HepG2 (cell line): ENCODE measurements at regions not wholly inside any gene's neighbourhood (a gene's known extent, or its start where the extent isn't known, plus 50 kb on each side); places are given as distances from the start of the nearest gene placed in this dataset.
"Not testable (repeated sequence)": the region's sequence is repeated elsewhere in the genome, so short reads cannot be mapped to it uniquely, and the experiment has no call there.

Experiments
- ATAC-seq: fragments of 200-7000 bp; cut with Tn5 transposase; 3 replicates; pipeline ENCODE4 v1.9.1; 2020; ENCODE audit warnings: mild to moderate bottlenecking, moderate library complexity
- BruUV-seq: library from RNA; stranded (reverse); fragments of 400-500 nt; replicated peaks from 2 replicates; lab custom pipeline; 2021; lab: Mats Ljungman, UMichigan
- CTCF ChIA-PET: fragments of 300-600 bp; formaldehyde crosslinking; extraction: SDS; loops from one replicate; lab custom pipeline; 2021; ENCODE audit warnings: low total read pairs, inconsistent platforms, low intra/inter-chr PET ratio; lab: Yijun Ruan, JAX
- POLR2A ChIA-PET: fragments of 350-600 bp; sonication (Branson Sonifier 250); formaldehyde crosslinking; loops from one replicate; lab custom pipeline; 2020; ENCODE audit warnings: antibody characterized with exemption, inconsistent platforms; lab: Yijun Ruan, JAX
- DNase-seq: peaks from one replicate; pipeline ENCODE4 v3.0.0-alpha.2; 2015; ENCODE audit warnings: low spot score
- FAIRE-seq: peaks from 3 replicates; lab custom pipeline; 2011; peaks lifted over from hg19 to GRCh38; lab: Jason Lieb, UNC
- H2AFZ ChIP-seq: one replicate; pipeline ENCODE4 v1.6.1; 2011; ENCODE audit warnings: low read length, inconsistent platforms
- H3K27ac ChIP-seq: fragments of 300-600 bp; 3 replicates; pipeline ENCODE4 v1.8.0; 2011; ENCODE audit warnings: mixed run types, mild to moderate bottlenecking, mixed read lengths, low read length, inconsistent platforms; ENCODE audit not compliant: insufficient read depth; ENCODE audit errors: extremely low read length
- H3K27me3 ChIP-seq, 2 experiments: fragments of 200-600 bp in 1 of 2; 2 replicates in 1 of 2; 3 replicates in 1 of 2; pipeline versions ENCODE4 v1.6.0 to v1.8.0; 2011; ENCODE audit warnings: low read length in 2 of 2, mild to moderate bottlenecking in 2 of 2, moderate library complexity in 2 of 2, inconsistent platforms in 1 of 2; ENCODE audit not compliant: insufficient read depth in 2 of 2, control insufficient read depth in 1 of 2
- H3K36me3 ChIP-seq, 2 experiments: fragments of 200-600 bp in 1 of 2; replicated peaks in 1 of 2; 2 replicates in 1 of 2; 3 replicates in 1 of 2; pipeline versions ENCODE4 v1.5.1 to v1.8.0; 2011; ENCODE audit warnings: low read length in 2 of 2, inconsistent platforms in 1 of 2; ENCODE audit not compliant: insufficient read depth in 2 of 2, control insufficient read depth in 1 of 2
- H3K4me1 ChIP-seq: 2 replicates; pipeline ENCODE4 v1.5.1; 2012; ENCODE audit warnings: low read length, inconsistent platforms; ENCODE audit not compliant: insufficient read depth
- H3K4me2 ChIP-seq: 2 replicates; pipeline ENCODE4 v1.6.0; 2011; ENCODE audit warnings: low read depth, low read length, inconsistent platforms
- H3K4me3 ChIP-seq, 3 experiments: fragments of 200-600 bp in 1 of 3; sonication (generic), shearing (Covaris generic) in 1 of 3; replicated peaks in 1 of 3; 2 replicates each; pipeline ENCODE4 v1.5.1; 2011 to 2016; ENCODE audit warnings: low read length in 3 of 3, inconsistent platforms in 2 of 3, low read depth in 2 of 3, mild to moderate bottlenecking in 2 of 3, control low read depth in 1 of 3, mixed read lengths in 1 of 3; ENCODE audit not compliant: insufficient read depth in 1 of 3
- H3K79me2 ChIP-seq: one replicate; pipeline ENCODE4 v1.6.1; 2011; ENCODE audit warnings: low read length, inconsistent platforms; ENCODE audit not compliant: insufficient read depth
- H3K9ac ChIP-seq: 2 replicates; pipeline ENCODE4 v1.6.0; 2011; ENCODE audit warnings: mild to moderate bottlenecking, low read depth, low read length, inconsistent platforms; ENCODE audit not compliant: insufficient read depth
- H3K9me3 ChIP-seq: 2 replicates; pipeline ENCODE4 v1.5.1; 2012; ENCODE audit warnings: mild to moderate bottlenecking, low read length
- H4K20me1 ChIP-seq: 2 replicates; pipeline ENCODE4 v1.6.0; 2011; ENCODE audit warnings: inconsistent platforms, mild to moderate bottlenecking, low read length, moderate library complexity; ENCODE audit not compliant: insufficient read depth
- ADNP ChIP-seq: sonication (generic); formaldehyde crosslinking; IDR thresholded peaks from 2 replicates; pipeline ENCODE4 v1.4.0; 2020; ENCODE audit warnings: missing genetic modification reagents
- ARNT ChIP-seq: fragments of 450-650 bp; IDR thresholded peaks from 2 replicates; pipeline ENCODE4 v1.6.1; 2017
- HOXA3 ChIP-seq: sonication (generic); formaldehyde crosslinking; IDR thresholded peaks from 2 replicates; pipeline ENCODE4 v1.5.0; 2020; ENCODE audit warnings: missing genetic modification reagents
- PATZ1 ChIP-seq: sonication (generic); formaldehyde crosslinking; IDR thresholded peaks from 2 replicates; pipeline ENCODE4 v1.4.0; 2020; ENCODE audit warnings: missing genetic modification reagents
- PAWR ChIP-seq: sonication (generic); formaldehyde crosslinking; IDR thresholded peaks from 2 replicates; pipeline ENCODE4 v1.4.0; 2020; ENCODE audit warnings: missing genetic modification reagents, mild to moderate bottlenecking, borderline replicate concordance
- REL ChIP-seq: sonication (generic); formaldehyde crosslinking; conservative IDR thresholded peaks from 2 replicates; pipeline ENCODE4 v1.8.0; 2022; ENCODE audit warnings: mild to moderate bottlenecking, missing genetic modification reagents, moderate library complexity
- SMARCC2 ChIP-seq: fragments of 450-650 bp; IDR thresholded peaks from 2 replicates; pipeline ENCODE4 v1.6.1; 2017; ENCODE audit warnings: antibody characterized with exemption, mild to moderate bottlenecking
- SYNCRIP ChIP-seq: fragments of 200-400 bp; formaldehyde crosslinking; IDR thresholded peaks from 2 replicates; pipeline ENCODE4 v1.6.1; 2018; ENCODE audit warnings: mild to moderate bottlenecking, low read depth, low read length; ENCODE audit not compliant: insufficient read depth
- ZFP41 ChIP-seq: sonication (generic); formaldehyde crosslinking; IDR thresholded peaks from 2 replicates; pipeline ENCODE4 v1.4.0; 2020; ENCODE audit warnings: mild to moderate bottlenecking, missing genetic modification reagents, borderline replicate concordance
- ZNF10 ChIP-seq: sonication (generic); formaldehyde crosslinking; IDR thresholded peaks from 2 replicates; pipeline ENCODE4 v1.4.0; 2020; ENCODE audit warnings: mild to moderate bottlenecking, low read depth, missing genetic modification reagents, borderline replicate concordance
- ZNF44 ChIP-seq: sonication (generic); formaldehyde crosslinking; IDR thresholded peaks from 2 replicates; pipeline ENCODE4 v1.5.1; 2020; ENCODE audit warnings: mild to moderate bottlenecking, missing genetic modification reagents
- WGBS: methylation state at CpG from one replicate; pipeline ENCODE4 v1.1.6; 2017; ENCODE audit warnings: low lambda C conversion rate; 5-methylcytosine and 5-hydroxymethylcytosine counted together
- in situ Hi-C: cut with HindIII; loops from 2 replicates; pipeline ENCODE4 v1.10.0; 2017; ENCODE audit warnings: low pct_unique_long_range_greater_than_20kb; ENCODE audit not compliant: extremely low pct_ligation_motif_present
- intact Hi-C: fragments of 100-400 bp; cut with micrococcal nuclease; formaldehyde crosslinking; loops from one replicate; pipeline ENCODE4 v1.10.0; 2022; ENCODE audit not compliant: unreplicated experiment

GRCh38 chr1:193438771-193439170, 252.4 kb upstream of the B3GALT2 start (continued):
- TF ChIP-seq SYNCRIP: no peak
- TF ChIP-seq SMARCC2: no peak
- no peak for TF ChIP-seq REL (CRISPR knock-in tag)
- no peak for TF ChIP-seq ZFP41
- no peak for TF ChIP-seq HOXA3
- no peak for TF ChIP-seq ZNF44 (CRISPR knock-in tag)

GRCh38 chr1:193438312-193438711, 251.9 kb upstream of the B3GALT2 start:
- H3K4me3 ChIP-seq: no peak overlapping the region
- H3K27me3 ChIP-seq: no peaks in the 10 kb centered on the region
- no peaks in the 10 kb centered on the region for H3K79me2 ChIP-seq
- H3K36me3 ChIP-seq: no peaks in the 10 kb centered on the region
- TF ChIP-seq ARNT: no peak
- TF ChIP-seq, all 625 proteins: peak for 0
- H3K9me3 ChIP-seq: peaks cover 8% of the 10 kb centered on the region
- H3K4me2 ChIP-seq: no peak overlapping the region
- no peaks in the 10 kb centered on the region for H4K20me1 ChIP-seq
- no peaks in the 10 kb centered on the region for H3K4me1 ChIP-seq
- DNase-seq: no peak
- intact Hi-C loops (no loop called here), in situ Hi-C loops (no loop called here)
- no peak overlapping the region for H3K27ac ChIP-seq
- no peak overlapping the region for H2AFZ ChIP-seq
- no peak for ATAC-seq
- CTCF ChIA-PET: no interaction called here
- 0% methylated on average over 2 of the region's 2 CpGs for WGBS
- no peak overlapping the region for H3K9ac ChIP-seq
- no TSS peak for BruUV-seq
- FAIRE-seq: no peak
- POLR2A ChIA-PET: no interaction called here

GRCh38 chr1:193437785-193438184, 251.4 kb upstream of the B3GALT2 start:
- POLR2A ChIA-PET: no interaction called here
- no peak for ATAC-seq
- TF ChIP-seq ADNP (CRISPR knock-in tag) (no peak), PATZ1 (no peak), PAWR (no peak), ZNF10 (no peak)
- TF ChIP-seq, all 625 proteins: peak for 0
- intact Hi-C loops: no loop called here
- CTCF ChIA-PET: no interaction called here
- Histone ChIP-seq H3K4me1 (no peaks in the 10 kb centered on the region), H3K4me3 (no peak overlapping the region), H3K9ac (no peak overlapping the region), H3K27me3 (no peaks in the 10 kb centered on the region), H2AFZ (no peak overlapping the region), H3K36me3 (no peaks in the 10 kb centered on the region), H3K9me3 (peaks cover 13% of the 10 kb centered on the region), H3K79me2 (no peaks in the 10 kb centered on the region), H3K4me2 (no peak overlapping the region), H4K20me1 (no peaks in the 10 kb centered on the region), H3K27ac (no peak overlapping the region)
- BruUV-seq: no TSS peak
- in situ Hi-C loops: no loop called here
- FAIRE-seq (no peak), DNase-seq (no peak)

- H3K27me3 ChIP-seq, POLR2A ChIA-PET: not testable (repeated sequence)
- peaks cover 17% of the 10 kb centered on the region for H3K9me3 ChIP-seq
Measured at GRCh38 chr1:193437333-193437732, 250.9 kb upstream of the B3GALT2 start.

More at GRCh38 chr1:193437333-193437732, 250.9 kb upstream of the B3GALT2 start:
- H3K4me2 ChIP-seq, BruUV-seq, FAIRE-seq, H3K36me3 ChIP-seq, H4K20me1 ChIP-seq, in situ Hi-C loops, H2AFZ ChIP-seq, CTCF ChIA-PET, H3K4me3 ChIP-seq, ATAC-seq, H3K79me2 ChIP-seq, H3K4me1 ChIP-seq, H3K9ac ChIP-seq, intact Hi-C loops, H3K27ac ChIP-seq, DNase-seq: not testable (repeated sequence)
- WGBS: 7% methylated on average over 10 of the region's 19 CpGs
